WTC11 (cell line): ENCODE measurements at regions not wholly inside any gene's neighbourhood (a gene's known extent, or its start where the extent isn't known, plus 50 kb on each side); places are given as distances from the start of the nearest gene placed in this dataset.

Source experiments
- ATAC-seq: fragments of 200-7000 bp; cut with Tn5 transposase; 2 replicates; pipeline ENCODE4 v1.10.0; 2021; ENCODE audit warnings: mild to moderate bottlenecking, moderate library complexity
- CTCF ChIA-PET: fragments of 300-600 bp; sonication (Branson Sonifier 250); formaldehyde crosslinking; loops from one replicate; lab custom pipeline; 2021; ENCODE audit warnings: antibody characterized with exemption; lab: Charles Lee
- POLR2A ChIA-PET: fragments of 350-600 bp; sonication (Branson Sonifier 250); formaldehyde crosslinking; loops from one replicate; lab custom pipeline; 2021; ENCODE audit warnings: antibody characterized with exemption; lab: Charles Lee
- DNase-seq: peaks from one replicate; pipeline ENCODE4 v3.0.0; 2021; ENCODE audit warnings: low spot score
- H3K27ac Mint-ChIP-seq: 2 replicates; pipeline ENCODE4 v1.8.0; 2021; ENCODE audit warnings: mixed read lengths
- H3K27me3 Mint-ChIP-seq: 2 replicates; pipeline ENCODE4 v1.8.0; 2021; ENCODE audit warnings: low read depth, mild to moderate bottlenecking, moderate library complexity, mixed read lengths
- H3K36me3 Mint-ChIP-seq: 2 replicates; pipeline ENCODE4 v1.8.0; 2021; ENCODE audit warnings: mixed read lengths
- H3K4me1 Mint-ChIP-seq: 2 replicates; pipeline ENCODE4 v1.8.0; 2022; ENCODE audit warnings: mixed read lengths
- H3K4me3 Mint-ChIP-seq: 2 replicates; pipeline ENCODE4 v1.8.0; 2021; ENCODE audit warnings: mild to moderate bottlenecking, moderate library complexity, mixed read lengths
- H3K9me3 Mint-ChIP-seq: 2 replicates; pipeline ENCODE4 v1.8.0; 2021; ENCODE audit warnings: mixed read lengths
- CBFB ChIP-seq: sonication (generic); formaldehyde crosslinking; IDR thresholded peaks from 2 replicates; pipeline ENCODE4 v1.8.1; 2022; ENCODE audit warnings: mild to moderate bottlenecking, low read depth, missing genetic modification reagents
- ELF4 ChIP-seq: sonication (generic); formaldehyde crosslinking; IDR thresholded peaks from 2 replicates; pipeline ENCODE4 v1.8.1; 2022; ENCODE audit warnings: low read depth, mild to moderate bottlenecking, moderate library complexity, missing genetic modification reagents
- FOXP1 ChIP-seq: sonication (generic); formaldehyde crosslinking; IDR thresholded peaks from 2 replicates; pipeline ENCODE4 v1.8.0; 2022; ENCODE audit warnings: missing genetic modification reagents, mild to moderate bottlenecking, moderate library complexity, borderline replicate concordance
- GRHL2 ChIP-seq: fragments of 250-450 bp; sonication (Bioruptor Pico); IDR thresholded peaks from 2 replicates; pipeline ENCODE4 v1.8.0; 2022; ENCODE audit warnings: mild to moderate bottlenecking, moderate library complexity; ENCODE audit not compliant: insufficient replicate concordance, severe bottlenecking
- JAZF1 ChIP-seq: fragments of 250-450 bp; sonication (Bioruptor Pico); IDR thresholded peaks from 2 replicates; pipeline ENCODE4 v1.9.0; 2021; ENCODE audit warnings: moderate library complexity, mild to moderate bottlenecking, inconsistent platforms
- MXD4 ChIP-seq: fragments of 250-450 bp; sonication (Bioruptor Pico); IDR thresholded peaks from 2 replicates; pipeline ENCODE4 v1.8.0; 2021; ENCODE audit warnings: mild to moderate bottlenecking, moderate library complexity, borderline replicate concordance
- NFE2L1 ChIP-seq: sonication (generic); formaldehyde crosslinking; IDR thresholded peaks from 2 replicates; pipeline ENCODE4 v1.8.1; 2023; ENCODE audit warnings: missing genetic modification reagents
- RORB ChIP-seq: fragments of 250-450 bp; sonication (Bioruptor Pico); IDR thresholded peaks from 2 replicates; pipeline ENCODE4 v1.9.0; 2021; ENCODE audit warnings: mild to moderate bottlenecking
- TF ChIP-seq, protein P1 (sequence below): fragments of 250-450 bp; sonication (Bioruptor Pico); IDR thresholded peaks from 2 replicates; pipeline ENCODE4 v1.8.0; 2021; ENCODE audit warnings: mild to moderate bottlenecking
- TF ChIP-seq, protein P2 (sequence below): fragments of 200-600 bp; IDR thresholded peaks from 2 replicates; pipeline ENCODE4 v1.8.0; 2022; ENCODE audit warnings: antibody characterized with exemption
- TF ChIP-seq, protein P3 (sequence below): sonication (generic); formaldehyde crosslinking; IDR thresholded peaks from 2 replicates; pipeline ENCODE4 v1.8.0; 2022; ENCODE audit warnings: mild to moderate bottlenecking, missing genetic modification reagents
- TF ChIP-seq, protein P4 (sequence below): fragments of 250-450 bp; sonication (Bioruptor Pico); IDR thresholded peaks from 2 replicates; pipeline ENCODE4 v1.9.0; 2021; ENCODE audit warnings: mild to moderate bottlenecking
- TF ChIP-seq, protein P5 (sequence below): sonication (generic); formaldehyde crosslinking; IDR thresholded peaks from 2 replicates; pipeline ENCODE4 v1.8.0; 2022; ENCODE audit warnings: mild to moderate bottlenecking, missing genetic modification reagents
- TF ChIP-seq, protein P6 (sequence below): sonication (generic); formaldehyde crosslinking; IDR thresholded peaks from 2 replicates; pipeline ENCODE4 v1.8.0; 2023; ENCODE audit warnings: mild to moderate bottlenecking, missing genetic modification reagents
- TF ChIP-seq, protein P7 (sequence below): sonication (generic); formaldehyde crosslinking; IDR thresholded peaks from 2 replicates; pipeline ENCODE4 v1.8.1; 2022; ENCODE audit warnings: low read depth, missing genetic modification reagents, borderline replicate concordance

DNA sequence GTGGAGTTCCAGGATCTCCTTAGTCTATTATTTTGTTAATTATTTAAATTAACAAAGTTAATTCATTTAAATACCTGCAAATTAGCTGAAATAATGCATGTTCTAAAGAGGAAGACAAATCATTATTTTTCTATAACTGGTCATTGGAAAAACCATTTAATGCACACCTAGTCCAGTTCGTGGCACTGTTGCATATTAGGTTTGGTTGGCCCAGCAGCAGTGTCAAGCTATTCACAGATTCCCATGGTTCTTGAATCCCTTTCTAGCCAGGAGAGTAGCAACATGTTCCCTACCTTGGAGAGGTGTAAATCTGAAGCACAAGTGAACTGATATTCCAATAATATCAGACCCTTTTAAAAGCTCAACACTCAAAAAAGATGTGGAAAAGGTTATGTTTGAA lies 155.2 kb downstream of the TMEM161B start:
- H3K27me3 Mint-ChIP-seq, result 0 out of 2 replicates have a peak, but pooled peaks cover 2% of the 10 kb centered on the region
- POLR2A ChIA-PET, result no interaction called here

DNA sequence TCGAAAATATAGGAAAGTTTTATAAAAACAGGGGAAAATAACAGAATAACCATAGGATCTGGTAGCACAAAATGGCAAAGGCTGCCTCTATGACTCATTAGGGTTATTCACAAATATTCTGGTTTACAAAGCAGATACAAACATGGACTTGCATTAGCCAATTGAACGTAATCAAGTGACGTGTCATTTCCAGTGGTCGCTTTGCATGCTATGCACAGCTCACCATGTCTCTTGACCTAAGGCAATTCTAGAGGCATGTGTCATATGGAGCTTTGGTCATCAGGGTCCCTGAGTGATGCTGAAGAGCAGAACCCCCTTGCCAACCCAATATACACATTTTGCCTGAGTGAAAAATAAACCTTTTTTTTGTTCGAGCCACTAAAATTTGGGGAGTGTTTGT lies 158.8 kb downstream of the TMEM161B start:
- no peak overlapping the region for H3K27ac Mint-ChIP-seq
- no peak overlapping the region for H3K4me3 Mint-ChIP-seq
- no peak for ATAC-seq
- 0 out of 2 replicates have a peak, but pooled peaks cover 1% of the 10 kb centered on the region for H3K27me3 Mint-ChIP-seq
- TF ChIP-seq, protein P1, sequence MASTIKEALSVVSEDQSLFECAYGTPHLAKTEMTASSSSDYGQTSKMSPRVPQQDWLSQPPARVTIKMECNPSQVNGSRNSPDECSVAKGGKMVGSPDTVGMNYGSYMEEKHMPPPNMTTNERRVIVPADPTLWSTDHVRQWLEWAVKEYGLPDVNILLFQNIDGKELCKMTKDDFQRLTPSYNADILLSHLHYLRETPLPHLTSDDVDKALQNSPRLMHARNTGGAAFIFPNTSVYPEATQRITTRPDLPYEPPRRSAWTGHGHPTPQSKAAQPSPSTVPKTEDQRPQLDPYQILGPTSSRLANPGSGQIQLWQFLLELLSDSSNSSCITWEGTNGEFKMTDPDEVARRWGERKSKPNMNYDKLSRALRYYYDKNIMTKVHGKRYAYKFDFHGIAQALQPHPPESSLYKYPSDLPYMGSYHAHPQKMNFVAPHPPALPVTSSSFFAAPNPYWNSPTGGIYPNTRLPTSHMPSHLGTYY, result no peak
- no peak for TF ChIP-seq GRHL2
- TF ChIP-seq, protein P2, sequence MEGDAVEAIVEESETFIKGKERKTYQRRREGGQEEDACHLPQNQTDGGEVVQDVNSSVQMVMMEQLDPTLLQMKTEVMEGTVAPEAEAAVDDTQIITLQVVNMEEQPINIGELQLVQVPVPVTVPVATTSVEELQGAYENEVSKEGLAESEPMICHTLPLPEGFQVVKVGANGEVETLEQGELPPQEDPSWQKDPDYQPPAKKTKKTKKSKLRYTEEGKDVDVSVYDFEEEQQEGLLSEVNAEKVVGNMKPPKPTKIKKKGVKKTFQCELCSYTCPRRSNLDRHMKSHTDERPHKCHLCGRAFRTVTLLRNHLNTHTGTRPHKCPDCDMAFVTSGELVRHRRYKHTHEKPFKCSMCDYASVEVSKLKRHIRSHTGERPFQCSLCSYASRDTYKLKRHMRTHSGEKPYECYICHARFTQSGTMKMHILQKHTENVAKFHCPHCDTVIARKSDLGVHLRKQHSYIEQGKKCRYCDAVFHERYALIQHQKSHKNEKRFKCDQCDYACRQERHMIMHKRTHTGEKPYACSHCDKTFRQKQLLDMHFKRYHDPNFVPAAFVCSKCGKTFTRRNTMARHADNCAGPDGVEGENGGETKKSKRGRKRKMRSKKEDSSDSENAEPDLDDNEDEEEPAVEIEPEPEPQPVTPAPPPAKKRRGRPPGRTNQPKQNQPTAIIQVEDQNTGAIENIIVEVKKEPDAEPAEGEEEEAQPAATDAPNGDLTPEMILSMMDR, result no peak
- no peak for TF ChIP-seq MXD4 (CRISPR knock-in tag)
- TF ChIP-seq RORB (CRISPR knock-in tag), result no peak
- TF ChIP-seq ELF4 (CRISPR knock-in tag), result no peak
- TF ChIP-seq, protein P3, sequence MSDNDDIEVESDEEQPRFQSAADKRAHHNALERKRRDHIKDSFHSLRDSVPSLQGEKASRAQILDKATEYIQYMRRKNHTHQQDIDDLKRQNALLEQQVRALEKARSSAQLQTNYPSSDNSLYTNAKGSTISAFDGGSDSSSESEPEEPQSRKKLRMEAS (CRISPR knock-in tag), result no peak
- TF ChIP-seq FOXP1, result no peak
- TF ChIP-seq, protein P4, sequence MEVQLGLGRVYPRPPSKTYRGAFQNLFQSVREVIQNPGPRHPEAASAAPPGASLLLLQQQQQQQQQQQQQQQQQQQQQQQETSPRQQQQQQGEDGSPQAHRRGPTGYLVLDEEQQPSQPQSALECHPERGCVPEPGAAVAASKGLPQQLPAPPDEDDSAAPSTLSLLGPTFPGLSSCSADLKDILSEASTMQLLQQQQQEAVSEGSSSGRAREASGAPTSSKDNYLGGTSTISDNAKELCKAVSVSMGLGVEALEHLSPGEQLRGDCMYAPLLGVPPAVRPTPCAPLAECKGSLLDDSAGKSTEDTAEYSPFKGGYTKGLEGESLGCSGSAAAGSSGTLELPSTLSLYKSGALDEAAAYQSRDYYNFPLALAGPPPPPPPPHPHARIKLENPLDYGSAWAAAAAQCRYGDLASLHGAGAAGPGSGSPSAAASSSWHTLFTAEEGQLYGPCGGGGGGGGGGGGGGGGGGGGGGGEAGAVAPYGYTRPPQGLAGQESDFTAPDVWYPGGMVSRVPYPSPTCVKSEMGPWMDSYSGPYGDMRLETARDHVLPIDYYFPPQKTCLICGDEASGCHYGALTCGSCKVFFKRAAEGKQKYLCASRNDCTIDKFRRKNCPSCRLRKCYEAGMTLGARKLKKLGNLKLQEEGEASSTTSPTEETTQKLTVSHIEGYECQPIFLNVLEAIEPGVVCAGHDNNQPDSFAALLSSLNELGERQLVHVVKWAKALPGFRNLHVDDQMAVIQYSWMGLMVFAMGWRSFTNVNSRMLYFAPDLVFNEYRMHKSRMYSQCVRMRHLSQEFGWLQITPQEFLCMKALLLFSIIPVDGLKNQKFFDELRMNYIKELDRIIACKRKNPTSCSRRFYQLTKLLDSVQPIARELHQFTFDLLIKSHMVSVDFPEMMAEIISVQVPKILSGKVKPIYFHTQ, result no peak
- TF ChIP-seq CBFB, result no peak
- ChIA-PET CTCF (no interaction called here), POLR2A (no interaction called here)
- no peaks in the 10 kb centered on the region for H3K4me1 Mint-ChIP-seq
- no peaks in the 10 kb centered on the region for H3K9me3 Mint-ChIP-seq
- no peaks in the 10 kb centered on the region for H3K36me3 Mint-ChIP-seq
- DNase-seq, result no peak

More for the DNA sequence above, 155.2 kb downstream of the TMEM161B start:
- TF ChIP-seq NFE2L1 (CRISPR knock-in tag), result no peak
- TF ChIP-seq, protein P5, sequence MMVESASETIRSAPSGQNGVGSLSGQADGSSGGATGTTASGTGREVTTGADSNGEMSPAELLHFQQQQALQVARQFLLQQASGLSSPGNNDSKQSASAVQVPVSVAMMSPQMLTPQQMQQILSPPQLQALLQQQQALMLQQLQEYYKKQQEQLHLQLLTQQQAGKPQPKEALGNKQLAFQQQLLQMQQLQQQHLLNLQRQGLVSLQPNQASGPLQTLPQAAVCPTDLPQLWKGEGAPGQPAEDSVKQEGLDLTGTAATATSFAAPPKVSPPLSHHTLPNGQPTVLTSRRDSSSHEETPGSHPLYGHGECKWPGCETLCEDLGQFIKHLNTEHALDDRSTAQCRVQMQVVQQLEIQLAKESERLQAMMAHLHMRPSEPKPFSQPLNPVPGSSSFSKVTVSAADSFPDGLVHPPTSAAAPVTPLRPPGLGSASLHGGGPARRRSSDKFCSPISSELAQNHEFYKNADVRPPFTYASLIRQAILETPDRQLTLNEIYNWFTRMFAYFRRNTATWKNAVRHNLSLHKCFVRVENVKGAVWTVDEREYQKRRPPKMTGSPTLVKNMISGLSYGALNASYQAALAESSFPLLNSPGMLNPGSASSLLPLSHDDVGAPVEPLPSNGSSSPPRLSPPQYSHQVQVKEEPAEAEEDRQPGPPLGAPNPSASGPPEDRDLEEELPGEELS (CRISPR knock-in tag), result no peak
- no peak for TF ChIP-seq JAZF1 (CRISPR knock-in tag)
- TF ChIP-seq, protein P6, sequence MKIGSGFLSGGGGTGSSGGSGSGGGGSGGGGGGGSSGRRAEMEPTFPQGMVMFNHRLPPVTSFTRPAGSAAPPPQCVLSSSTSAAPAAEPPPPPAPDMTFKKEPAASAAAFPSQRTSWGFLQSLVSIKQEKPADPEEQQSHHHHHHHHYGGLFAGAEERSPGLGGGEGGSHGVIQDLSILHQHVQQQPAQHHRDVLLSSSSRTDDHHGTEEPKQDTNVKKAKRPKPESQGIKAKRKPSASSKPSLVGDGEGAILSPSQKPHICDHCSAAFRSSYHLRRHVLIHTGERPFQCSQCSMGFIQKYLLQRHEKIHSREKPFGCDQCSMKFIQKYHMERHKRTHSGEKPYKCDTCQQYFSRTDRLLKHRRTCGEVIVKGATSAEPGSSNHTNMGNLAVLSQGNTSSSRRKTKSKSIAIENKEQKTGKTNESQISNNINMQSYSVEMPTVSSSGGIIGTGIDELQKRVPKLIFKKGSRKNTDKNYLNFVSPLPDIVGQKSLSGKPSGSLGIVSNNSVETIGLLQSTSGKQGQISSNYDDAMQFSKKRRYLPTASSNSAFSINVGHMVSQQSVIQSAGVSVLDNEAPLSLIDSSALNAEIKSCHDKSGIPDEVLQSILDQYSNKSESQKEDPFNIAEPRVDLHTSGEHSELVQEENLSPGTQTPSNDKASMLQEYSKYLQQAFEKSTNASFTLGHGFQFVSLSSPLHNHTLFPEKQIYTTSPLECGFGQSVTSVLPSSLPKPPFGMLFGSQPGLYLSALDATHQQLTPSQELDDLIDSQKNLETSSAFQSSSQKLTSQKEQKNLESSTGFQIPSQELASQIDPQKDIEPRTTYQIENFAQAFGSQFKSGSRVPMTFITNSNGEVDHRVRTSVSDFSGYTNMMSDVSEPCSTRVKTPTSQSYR (CRISPR knock-in tag), result no peak
- TF ChIP-seq, protein P7, sequence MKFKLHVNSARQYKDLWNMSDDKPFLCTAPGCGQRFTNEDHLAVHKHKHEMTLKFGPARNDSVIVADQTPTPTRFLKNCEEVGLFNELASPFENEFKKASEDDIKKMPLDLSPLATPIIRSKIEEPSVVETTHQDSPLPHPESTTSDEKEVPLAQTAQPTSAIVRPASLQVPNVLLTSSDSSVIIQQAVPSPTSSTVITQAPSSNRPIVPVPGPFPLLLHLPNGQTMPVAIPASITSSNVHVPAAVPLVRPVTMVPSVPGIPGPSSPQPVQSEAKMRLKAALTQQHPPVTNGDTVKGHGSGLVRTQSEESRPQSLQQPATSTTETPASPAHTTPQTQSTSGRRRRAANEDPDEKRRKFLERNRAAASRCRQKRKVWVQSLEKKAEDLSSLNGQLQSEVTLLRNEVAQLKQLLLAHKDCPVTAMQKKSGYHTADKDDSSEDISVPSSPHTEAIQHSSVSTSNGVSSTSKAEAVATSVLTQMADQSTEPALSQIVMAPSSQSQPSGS (CRISPR knock-in tag), result no peak
- TF ChIP-seq, all 79 proteins: peak for 0
- no peaks in the 10 kb centered on the region for H3K4me1 Mint-ChIP-seq
- no peaks in the 10 kb centered on the region for H3K36me3 Mint-ChIP-seq
- ATAC-seq, result no peak
- no peak for DNase-seq
- CTCF ChIA-PET, result no interaction called here
- no peak overlapping the region for H3K4me3 Mint-ChIP-seq
- H3K27ac Mint-ChIP-seq, result no peak overlapping the region
- 0 out of 2 replicates have a peak, but pooled peaks cover 4% of the 10 kb centered on the region for H3K9me3 Mint-ChIP-seq
